ENCODE measurements at regions not wholly inside any gene's neighbourhood (a gene's known extent, or its start where the extent isn't known, plus 50 kb on each side); places are given as distances from the start of the nearest gene placed in this dataset.

DNA sequence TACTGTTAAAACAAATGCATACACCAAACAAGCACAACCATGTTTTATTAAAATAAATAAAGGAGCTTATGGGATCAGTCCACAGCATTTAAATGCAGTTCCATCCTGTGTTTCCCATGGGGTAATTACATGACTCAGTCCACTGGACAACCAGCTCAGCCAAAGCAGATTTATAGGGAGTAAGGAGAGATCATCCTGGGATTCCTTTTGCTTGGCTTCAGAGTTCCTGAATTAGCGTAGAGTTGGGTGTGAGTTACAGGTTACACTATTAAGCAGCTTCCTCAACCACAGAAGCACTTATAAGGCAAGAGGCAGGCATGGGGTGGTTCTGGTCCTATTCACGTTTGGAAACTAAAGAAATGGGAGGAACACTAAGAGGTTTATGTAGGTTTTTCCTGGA is 381.1 kb upstream of the ACTBL2 start:
- Histone ChIP-seq H3K14ac (ENCODE audit: insufficient read length) (no peak overlapping the region), H3K18ac (ENCODE audit: extremely low read depth, low read length) (no peak overlapping the region), H4K8ac (ENCODE audit: extremely low read depth, insufficient read depth, low read length) (no peak overlapping the region), H4K20me1 (replicated peaks in 1 of 2; ENCODE audit: control insufficient read depth in 1 of 2, insufficient read depth in 2 of 2, low read length in 2 of 2) (no peaks in the 10 kb centered on the region), H3K27me3 (replicated peaks in 1 of 4; ENCODE audit: control insufficient read depth in 3 of 4, extremely low read depth in 1 of 4, insufficient read depth in 3 of 4, low read length in 3 of 4) (no peaks in the 10 kb centered on the region), H3K9ac (replicated peaks in 1 of 4; ENCODE audit: extremely low read depth in 1 of 4, low read depth in 3 of 4, low read length in 3 of 4) (no peak overlapping the region), H2BK5ac (ENCODE audit: low read depth, low read length) (no peak overlapping the region), H2AFZ (ENCODE audit: low read length) (no peak overlapping the region), H3K79me1 (ENCODE audit: low read depth, low read length) (no peaks in the 10 kb centered on the region), H3K79me2 (ENCODE audit: control insufficient read depth in 1 of 2, insufficient read depth in 2 of 2, low read length in 2 of 2) (no peaks in the 10 kb centered on the region; a peak in 1 of 4 replicates), H3K36me3 (ENCODE audit: control insufficient read depth in 2 of 4, insufficient read depth in 4 of 4, low read length in 3 of 4) (no peaks in the 10 kb centered on the region), H3K9me3 (ENCODE audit: insufficient read depth in 2 of 2, low read depth in 1 of 2, low read length in 1 of 2) (no peaks in the 10 kb centered on the region), H2BK120ac (replicated peaks; ENCODE audit: low read depth, low read length) (no peak overlapping the region), H2AK5ac (ENCODE audit: low read depth, low read length) (no peak overlapping the region), H3K23me2 (ENCODE audit: low read depth, low read length) (no peaks in the 10 kb centered on the region), H4K5ac (ENCODE audit: insufficient read length, low read depth, low read length) (no peak overlapping the region), H3K23ac (ENCODE audit: insufficient read length) (no peak overlapping the region), H2BK20ac (ENCODE audit: low read length) (no peak overlapping the region), H3K4ac (replicated peaks; ENCODE audit: insufficient read length, low read depth, low read length) (no peak overlapping the region), H3K4me2 (ENCODE audit: insufficient read depth in 1 of 2, low read depth in 2 of 2, low read length in 2 of 2) (no peak overlapping the region), H3K56ac (replicated peaks; ENCODE audit: insufficient read length, low read depth, low read length) (no peak overlapping the region), H4K91ac (replicated peaks; ENCODE audit: insufficient read length, low read length) (no peak overlapping the region), H2BK12ac (ENCODE audit: low read depth, low read length) (no peak overlapping the region), H3K4me3 (ENCODE audit: extremely low read depth in 1 of 4, insufficient read depth in 2 of 4, low read depth in 3 of 4, low read length in 4 of 4) (no peak overlapping the region), H3K4me1 (replicated peaks in 1 of 4; ENCODE audit: control insufficient read depth in 3 of 4, insufficient read depth in 4 of 4, low read length in 3 of 4) (no peaks in the 10 kb centered on the region), H3K27ac (ENCODE audit: low read depth, low read length) (no peak overlapping the region), H2BK15ac (ENCODE audit: low read length) (no peak overlapping the region)
- FAIRE-seq (no peak), DNase-seq (ENCODE audit: low read depth in 1 of 2, low spot score in 2 of 2) (no peak)
- ChIA-PET POLR2A (ENCODE audit: partially characterized antibody) (no interaction called here), CTCF (ENCODE audit: partially characterized antibody) (interaction anchor here (1.1 to 1.8 kb wide), 2 partner anchors 85 to 213 kb away, joined by 4 read pairs; no protein-coding TSS in a partner anchor)
- TF ChIP-seq RAD21 (IDR thresholded peaks at IDR 0.05 in 1 of 2, conservative IDR thresholded peaks at IDR 0.05 in 1 of 2; ENCODE audit: low read depth in 2 of 2, low read length in 2 of 2) = no peak
- no peak for TF ChIP-seq SP2 (IDR thresholded peaks at IDR 0.05; ENCODE audit: low read length)
- TF ChIP-seq, protein P1, sequence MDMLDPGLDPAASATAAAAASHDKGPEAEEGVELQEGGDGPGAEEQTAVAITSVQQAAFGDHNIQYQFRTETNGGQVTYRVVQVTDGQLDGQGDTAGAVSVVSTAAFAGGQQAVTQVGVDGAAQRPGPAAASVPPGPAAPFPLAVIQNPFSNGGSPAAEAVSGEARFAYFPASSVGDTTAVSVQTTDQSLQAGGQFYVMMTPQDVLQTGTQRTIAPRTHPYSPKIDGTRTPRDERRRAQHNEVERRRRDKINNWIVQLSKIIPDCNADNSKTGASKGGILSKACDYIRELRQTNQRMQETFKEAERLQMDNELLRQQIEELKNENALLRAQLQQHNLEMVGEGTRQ (IDR thresholded peaks at IDR 0.05; ENCODE audit: low read length) = no peak
- no peak for TF ChIP-seq FOSL1 (IDR thresholded peaks at IDR 0.05; ENCODE audit: insufficient read depth, low read depth, low read length)
- TF ChIP-seq ATF3 (IDR thresholded peaks at IDR 0.05; ENCODE audit: insufficient read depth, low read depth, low read length) = no peak
- no peak for TF ChIP-seq TCF12 (IDR thresholded peaks at IDR 0.05; ENCODE audit: low read depth, low read length)
- TF ChIP-seq RNF2 (IDR thresholded peaks at IDR 0.05; ENCODE audit: borderline replicate concordance, low read depth, low read length, missing control alignments, poor library complexity, severe bottlenecking) = no peak
- TF ChIP-seq, protein P2, sequence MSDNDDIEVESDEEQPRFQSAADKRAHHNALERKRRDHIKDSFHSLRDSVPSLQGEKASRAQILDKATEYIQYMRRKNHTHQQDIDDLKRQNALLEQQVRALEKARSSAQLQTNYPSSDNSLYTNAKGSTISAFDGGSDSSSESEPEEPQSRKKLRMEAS (IDR thresholded peaks at IDR 0.05) = no peak
- no peak for TF ChIP-seq CBX8 (IDR thresholded peaks at IDR 0.05; ENCODE audit: borderline replicate concordance, low read depth, low read length)
- no peak for TF ChIP-seq RXRA (IDR thresholded peaks at IDR 0.05; ENCODE audit: insufficient read depth, low read depth, low read length)
- TF ChIP-seq RBBP5 (IDR thresholded peaks at IDR 0.05; ENCODE audit: borderline replicate concordance, low read depth, low read length) = no peak
- no peak for TF ChIP-seq CHD1 (IDR thresholded peaks at IDR 0.05; ENCODE audit: low read depth, low read length)
- 96% methylated on average over 2 of the region's 2 CpGs; no CpG with 5 or more reads in 1 of the 2 experiments for WGBS, 2 experiments (ENCODE audit: extremely low coverage in 1 of 2, insufficient coverage in 1 of 2, insufficient read length in 1 of 2, insufficient replicate concordance in 2 of 2, low coverage in 1 of 2, low lambda C conversion rate in 2 of 2, missing lambda C conversion rate in 1 of 2)

Measured in H1 (cell line).